Coronary artery (tissue), 2 donors: ENCODE measurements at regions not wholly inside any gene's neighbourhood (a gene's known extent, or its start where the extent isn't known, plus 50 kb on each side); places are given as distances from the start of the nearest gene placed in this dataset.

ENCODE experiments used
- DNase-seq: peaks from one replicate; pipeline ENCODE4 v3.0.0-alpha.2; 2017; ENCODE audit warnings: low spot score
- H3K27ac ChIP-seq, 2 donors: fragments of 200-600 bp; sonication (generic); one replicate each; pipeline ENCODE4 v1.5.1; 2016 to 2019
- H3K4me3 ChIP-seq: fragments of 200-600 bp; sonication (generic); 2 replicates; pipeline ENCODE4 v1.5.1; 2016; ENCODE audit warnings: mild to moderate bottlenecking, moderate library complexity
- TF ChIP-seq, protein P1 (sequence below): fragments of 200-600 bp; sonication (generic); IDR thresholded peaks from one replicate; pipeline ENCODE4 v1.5.1; 2019; ENCODE audit warnings: antibody characterized with exemption

DNA sequence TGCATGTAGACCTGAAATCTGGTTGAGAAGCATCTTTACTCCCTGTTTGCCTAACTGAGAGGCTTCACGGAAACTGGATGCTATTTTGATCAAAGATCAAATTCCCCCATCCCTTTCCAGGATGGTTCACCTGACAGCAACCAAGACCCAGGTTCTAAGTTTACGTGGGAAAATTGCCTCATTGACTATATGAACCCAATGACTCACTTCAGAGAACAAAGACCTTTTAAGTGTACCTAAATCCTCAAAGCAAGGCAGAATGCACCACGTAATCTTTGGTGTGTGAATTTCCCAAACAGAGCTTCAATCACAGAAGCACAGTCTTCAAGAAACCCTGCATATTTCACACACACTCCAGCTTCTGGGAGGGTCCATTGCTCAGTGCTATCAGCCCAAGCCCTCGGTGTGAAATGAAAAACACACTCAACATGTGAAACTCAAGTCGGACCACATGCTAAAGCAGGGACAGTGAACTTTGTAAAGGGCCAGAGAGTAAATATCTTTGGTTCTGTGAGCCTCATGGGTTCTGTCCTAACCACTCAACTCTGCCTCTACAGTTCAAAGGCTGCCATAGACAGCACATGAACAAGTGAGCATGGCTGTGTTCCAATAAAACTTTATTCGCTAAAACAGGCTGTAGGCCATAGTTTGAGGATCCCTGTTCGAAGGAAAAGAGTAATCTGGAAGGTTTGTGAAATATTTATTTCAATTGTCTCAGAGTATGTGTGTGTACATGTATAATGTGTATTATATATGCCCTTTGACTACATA is 275.6 kb upstream of the FOXK1 start:
- DNase-seq = no peak
- H3K4me3 ChIP-seq = no peak overlapping the region
- H3K27ac ChIP-seq = no peak overlapping the region
- TF ChIP-seq, protein P1, sequence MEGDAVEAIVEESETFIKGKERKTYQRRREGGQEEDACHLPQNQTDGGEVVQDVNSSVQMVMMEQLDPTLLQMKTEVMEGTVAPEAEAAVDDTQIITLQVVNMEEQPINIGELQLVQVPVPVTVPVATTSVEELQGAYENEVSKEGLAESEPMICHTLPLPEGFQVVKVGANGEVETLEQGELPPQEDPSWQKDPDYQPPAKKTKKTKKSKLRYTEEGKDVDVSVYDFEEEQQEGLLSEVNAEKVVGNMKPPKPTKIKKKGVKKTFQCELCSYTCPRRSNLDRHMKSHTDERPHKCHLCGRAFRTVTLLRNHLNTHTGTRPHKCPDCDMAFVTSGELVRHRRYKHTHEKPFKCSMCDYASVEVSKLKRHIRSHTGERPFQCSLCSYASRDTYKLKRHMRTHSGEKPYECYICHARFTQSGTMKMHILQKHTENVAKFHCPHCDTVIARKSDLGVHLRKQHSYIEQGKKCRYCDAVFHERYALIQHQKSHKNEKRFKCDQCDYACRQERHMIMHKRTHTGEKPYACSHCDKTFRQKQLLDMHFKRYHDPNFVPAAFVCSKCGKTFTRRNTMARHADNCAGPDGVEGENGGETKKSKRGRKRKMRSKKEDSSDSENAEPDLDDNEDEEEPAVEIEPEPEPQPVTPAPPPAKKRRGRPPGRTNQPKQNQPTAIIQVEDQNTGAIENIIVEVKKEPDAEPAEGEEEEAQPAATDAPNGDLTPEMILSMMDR = no peak

DNA sequence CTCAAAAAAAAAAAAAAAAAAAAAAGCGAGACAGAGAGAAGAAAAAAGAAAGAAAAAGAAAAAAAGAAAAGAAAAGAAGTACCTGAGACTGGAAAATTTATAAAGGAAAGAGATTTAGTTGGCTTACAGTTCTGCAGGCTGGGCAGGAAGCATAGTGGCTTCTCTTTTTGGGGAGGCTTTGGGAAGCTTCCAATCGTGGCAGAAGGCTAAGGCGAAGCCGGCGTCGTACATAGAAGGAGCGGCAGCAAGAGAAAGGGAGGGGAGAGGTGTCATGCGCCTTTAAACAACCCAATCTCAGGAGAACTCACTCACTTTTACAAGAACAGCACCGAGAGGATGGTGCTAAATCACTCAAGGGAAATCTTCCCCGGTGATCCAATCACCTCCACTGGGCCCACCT is 272.1 kb upstream of the FOXK1 start:
- no peak for DNase-seq
- no peak overlapping the region for H3K27ac ChIP-seq
- TF ChIP-seq, protein P1 = no peak

DNA sequence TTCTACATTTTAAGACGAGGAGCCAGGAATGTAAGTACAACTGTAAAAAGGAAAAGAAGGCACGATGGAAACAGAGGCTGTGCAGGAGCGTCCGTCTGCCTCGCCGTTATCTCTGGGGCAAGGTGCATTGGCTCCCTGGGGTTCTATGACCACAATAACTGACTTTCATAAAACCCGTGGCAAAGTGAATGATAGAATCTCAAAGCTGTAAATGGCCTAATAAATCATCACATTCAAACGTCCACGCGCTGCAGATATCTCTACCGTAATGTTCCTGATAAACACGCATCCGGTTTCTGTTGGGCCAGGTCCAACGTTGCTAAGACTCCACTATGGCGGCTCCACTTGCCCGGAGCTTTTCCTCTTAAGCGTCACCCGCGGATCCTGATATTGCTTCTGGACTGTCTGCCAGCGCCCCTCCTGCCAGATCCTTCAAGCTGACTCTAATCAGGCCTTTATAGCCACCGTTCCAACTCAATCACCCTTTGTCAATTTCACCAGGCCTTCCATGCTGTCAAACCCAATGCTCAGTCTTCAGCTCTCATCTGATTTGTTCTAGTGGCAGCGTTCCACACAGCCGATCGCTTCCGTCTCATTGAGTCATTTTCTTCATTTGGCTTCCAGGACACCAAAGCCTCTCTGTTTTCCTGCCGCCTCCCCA is 265.6 kb upstream of the FOXK1 start:
- H3K4me3 ChIP-seq = peak overlapping the region; percentile 57
- no peak for DNase-seq
- TF ChIP-seq, protein P1 = no peak

More for the DNA sequence above, 272.1 kb upstream of the FOXK1 start:
- no peak overlapping the region for H3K4me3 ChIP-seq

DNA sequence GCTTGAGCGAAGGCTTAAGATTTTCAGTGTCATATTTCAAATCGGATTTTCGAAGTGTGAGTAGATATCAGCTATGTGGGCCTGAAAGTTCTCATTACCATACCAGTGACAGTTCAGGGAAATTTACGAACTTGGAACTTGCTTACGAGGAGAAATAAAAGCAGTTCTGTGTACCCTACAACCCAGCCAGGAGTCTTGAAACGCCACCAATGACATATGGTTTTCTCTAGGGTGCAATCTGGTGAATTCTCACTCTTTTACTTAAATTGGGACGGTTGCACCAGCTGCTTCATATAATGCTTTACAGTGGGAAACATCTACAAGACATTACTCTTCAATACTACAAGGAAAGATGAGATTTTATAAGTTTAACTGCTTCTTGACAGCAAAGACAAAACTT is 253.6 kb upstream of the FOXK1 start:
- no peak for DNase-seq
- TF ChIP-seq, protein P1 = no peak
- H3K27ac ChIP-seq = no peak overlapping the region

More for the DNA sequence above, 265.6 kb upstream of the FOXK1 start:
- no peak overlapping the region for H3K27ac ChIP-seq

DNA sequence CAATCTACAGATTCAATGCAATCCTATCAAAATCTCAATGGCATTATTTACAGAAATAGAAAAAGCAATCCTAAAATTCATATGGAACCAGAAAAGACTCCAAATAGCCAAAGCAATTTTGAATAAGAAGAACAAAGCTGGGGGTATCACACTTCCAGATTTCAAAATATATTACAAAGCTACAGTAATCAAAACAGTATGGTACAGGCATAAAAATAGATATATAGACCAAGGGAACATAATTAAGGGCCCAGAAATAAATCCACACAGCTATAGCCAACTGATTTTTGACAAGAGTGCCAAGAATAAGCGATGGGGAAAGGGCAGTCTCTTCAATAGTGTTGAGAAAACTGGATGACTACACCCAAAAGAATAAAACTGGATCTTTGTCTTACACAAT is 251.9 kb upstream of the FOXK1 start:
- TF ChIP-seq, protein P1 = no peak
- H3K27ac ChIP-seq = no peak overlapping the region
- DNase-seq = no peak
- no peak overlapping the region for H3K4me3 ChIP-seq

More for the DNA sequence above, 253.6 kb upstream of the FOXK1 start:
- H3K4me3 ChIP-seq = no peak overlapping the region

DNA sequence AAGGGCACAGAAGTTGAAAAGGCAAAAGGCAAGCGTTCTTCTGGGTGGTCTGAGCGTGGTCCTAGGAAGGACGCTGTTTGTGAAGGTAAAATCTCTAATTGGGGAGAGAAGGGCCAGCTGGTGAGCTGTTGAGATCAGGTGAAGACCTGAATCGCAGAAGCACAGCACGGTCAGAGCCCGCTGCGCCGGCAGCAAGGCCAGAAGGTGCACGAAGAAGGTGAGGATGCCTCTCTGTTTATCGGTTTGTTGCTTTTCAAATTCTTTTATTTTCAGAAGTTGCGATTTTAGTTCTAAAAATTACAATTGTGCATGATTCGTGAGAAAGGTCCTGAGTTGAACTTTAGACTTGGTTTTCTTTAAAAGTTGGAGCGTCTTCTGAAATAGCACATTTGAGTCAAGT is 247.8 kb upstream of the FOXK1 start:
- Histone ChIP-seq H3K4me3 (no peak overlapping the region), H3K27ac (no peak overlapping the region)
- TF ChIP-seq, protein P1 = no peak
- DNase-seq = no peak
